IPS-NIHi7 (cell line): ENCODE measurements at regions not wholly inside any gene's neighbourhood (a gene's known extent, or its start where the extent isn't known, plus 50 kb on each side); places are given as distances from the start of the nearest gene placed in this dataset.

Source experiments
- DNase-seq: peaks from one replicate; pipeline ENCODE4 v3.0.0; 2012; ENCODE audit warnings: mixed read lengths; ENCODE audit errors: extremely low spot score

- no peak for DNase-seq
These were observed 98.2 kb downstream of the PDCL3 start for GRCh38 chr2:100660851-100661584.

DNA sequence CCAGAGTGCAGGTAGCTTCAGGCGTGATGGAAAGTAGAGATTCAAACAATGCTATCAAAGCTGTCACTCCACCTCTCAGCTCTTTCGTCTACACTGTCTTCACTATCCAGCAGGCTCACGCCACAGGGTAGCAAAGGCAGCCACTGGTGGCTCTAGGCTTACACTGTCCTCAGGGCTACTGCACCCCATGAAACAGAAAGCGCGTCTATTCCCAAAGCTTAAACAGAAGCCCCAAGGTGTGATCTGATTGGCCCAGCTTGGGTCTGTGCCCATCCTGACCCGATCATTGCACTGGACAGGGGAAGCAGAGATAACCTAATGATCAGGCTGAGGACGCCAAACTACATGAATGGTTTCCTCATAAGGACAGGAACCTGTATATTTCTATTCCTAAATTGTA is 100.1 kb downstream of the PDCL3 start:
- peak; percentile 4 for DNase-seq

DNA sequence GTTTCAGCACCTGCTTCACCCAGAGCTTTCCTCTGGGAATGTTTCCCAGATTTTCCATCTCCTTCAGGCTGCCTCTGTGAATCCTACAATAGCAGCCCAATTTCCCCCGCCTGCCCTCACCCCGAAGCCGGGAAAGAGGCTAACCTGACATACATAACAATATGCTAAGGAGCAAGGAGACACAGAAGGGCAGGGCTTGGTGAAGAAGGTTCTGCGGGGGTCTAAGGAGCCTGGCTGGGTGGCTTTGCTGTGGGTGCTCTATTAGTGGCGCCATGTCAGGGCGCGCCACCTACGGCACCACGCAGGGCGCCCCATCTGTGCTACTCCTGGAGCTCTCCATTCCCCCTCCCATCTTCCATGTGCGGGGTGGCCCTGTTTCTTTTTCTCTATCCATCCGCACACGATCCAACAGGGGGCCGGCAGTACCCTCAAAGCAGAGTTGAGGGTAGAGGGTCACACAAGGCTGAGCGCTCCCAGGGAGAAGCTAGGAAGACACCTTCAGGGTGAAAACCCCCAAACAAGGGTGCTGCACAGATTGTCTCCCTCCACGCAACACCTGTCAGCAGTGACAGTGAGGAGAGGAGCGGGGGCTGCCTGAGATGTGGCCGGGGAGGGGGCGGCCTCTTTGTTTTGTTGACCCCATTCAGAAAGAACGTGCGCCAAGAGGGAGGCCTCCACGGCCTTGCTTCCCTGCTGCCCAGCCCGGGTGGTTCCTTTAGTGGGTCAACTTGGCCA is 101.4 kb downstream of the PDCL3 start:
- DNase-seq, result peak; percentile 5

DNA sequence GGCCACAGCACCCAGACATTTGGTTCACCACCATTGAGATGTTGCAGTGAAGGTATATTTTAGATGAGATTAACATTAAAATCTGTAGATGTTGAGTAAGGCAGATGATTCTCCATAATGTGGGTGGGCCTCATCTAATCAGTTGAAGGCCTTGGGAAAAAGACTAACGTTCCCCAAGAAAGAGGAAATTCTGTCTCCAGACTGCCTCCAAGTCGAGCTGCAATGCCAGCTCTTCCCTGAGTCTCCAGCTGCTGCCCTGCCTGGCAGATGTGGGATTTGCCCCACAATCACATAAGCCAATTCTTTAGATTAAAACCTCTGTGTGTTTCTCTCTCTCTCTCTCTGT is 101.9 kb downstream of the PDCL3 start:
- no peak for DNase-seq

GRCh38 chr2:100666996-100667395 is 104.2 kb downstream of the PDCL3 start:
- no peak for DNase-seq

DNA sequence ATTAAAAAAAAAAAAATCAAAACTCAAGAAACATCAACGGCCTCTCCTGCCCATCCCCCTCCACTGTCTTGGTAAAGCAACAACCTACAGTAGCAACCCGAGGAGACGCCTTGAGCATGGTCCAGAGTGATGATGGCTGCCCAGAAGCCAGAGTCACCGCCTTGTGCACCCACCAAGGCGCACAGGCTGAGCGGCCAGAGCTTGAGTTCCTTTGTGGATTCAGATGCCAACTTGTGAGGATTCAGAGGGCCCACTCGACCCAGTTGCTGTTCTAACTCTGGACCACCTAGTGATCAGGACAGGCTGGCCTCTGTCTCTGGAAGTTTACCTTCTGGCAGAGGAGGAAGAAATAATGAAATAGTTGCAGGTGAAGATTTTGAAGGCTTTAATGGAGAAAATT is 105.0 kb downstream of the PDCL3 start:
- no peak for DNase-seq

GRCh38 chr2:100670232-100670631 is 107.4 kb downstream of the PDCL3 start:
- DNase-seq, result no peak

DNA sequence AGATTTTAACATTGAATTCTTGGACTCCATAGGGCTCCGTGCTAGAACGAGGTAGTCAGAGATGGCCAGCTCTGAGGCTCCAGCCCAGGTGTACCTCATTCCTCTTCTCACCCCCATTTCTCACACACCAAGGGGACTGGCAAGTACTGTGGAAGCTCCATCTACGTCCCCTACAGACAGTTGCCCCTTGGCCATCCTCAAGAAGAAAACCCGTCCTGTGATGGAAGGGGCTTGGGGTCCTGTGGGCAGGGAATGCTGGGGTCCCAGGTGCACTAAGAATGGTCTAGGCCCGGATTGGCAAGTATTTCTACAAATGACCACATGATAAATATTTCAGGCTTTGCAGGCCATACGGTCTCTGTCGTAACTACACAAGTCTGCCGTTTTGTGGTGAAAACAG is 110.3 kb downstream of the PDCL3 start:
- DNase-seq, result peak; percentile 1

GRCh38 chr2:100673691-100674485 is 111.1 kb downstream of the PDCL3 start:
- peak; percentile 7 for DNase-seq

DNA sequence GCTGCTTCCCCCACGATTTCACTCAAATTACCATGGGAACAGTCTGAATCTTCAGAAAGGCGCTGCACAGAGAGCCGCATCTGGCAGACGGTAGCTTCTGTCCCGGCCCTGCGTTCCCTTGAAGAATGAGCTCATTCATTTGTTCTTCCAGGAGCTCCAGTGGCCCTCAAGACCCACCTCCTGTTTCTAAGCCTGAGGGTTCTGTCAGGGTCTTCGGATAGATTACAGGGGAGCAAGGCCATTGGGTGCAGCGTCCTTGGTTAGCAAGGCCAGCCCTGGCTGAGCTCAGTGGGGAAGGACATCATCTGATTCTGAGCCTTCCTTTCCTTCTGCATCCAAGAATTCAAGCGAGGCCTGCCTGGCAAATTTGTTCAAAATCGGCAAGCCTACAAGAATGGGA is 111.9 kb downstream of the PDCL3 start:
- DNase-seq, result peak; percentile 2

DNA sequence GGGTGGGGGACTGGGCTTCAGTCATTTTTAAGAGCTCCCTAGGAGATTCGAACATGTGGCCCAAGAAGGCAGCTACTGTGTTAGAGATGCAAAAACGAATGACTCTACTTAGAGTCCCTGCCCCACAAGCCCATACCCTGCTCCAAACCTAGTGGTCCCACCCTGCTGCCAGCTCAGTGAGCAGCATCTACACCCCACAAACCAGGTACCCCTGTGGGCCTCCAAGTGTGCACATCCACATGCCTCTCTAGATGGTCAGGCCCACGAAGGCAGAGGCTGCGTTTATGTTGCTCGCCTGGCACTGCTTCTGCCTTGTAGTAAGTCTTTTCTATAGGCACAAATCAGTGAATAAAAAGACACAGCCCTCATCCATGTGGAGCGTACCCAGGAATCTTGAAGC is 112.6 kb downstream of the PDCL3 start:
- DNase-seq, result peak; percentile 3

DNA sequence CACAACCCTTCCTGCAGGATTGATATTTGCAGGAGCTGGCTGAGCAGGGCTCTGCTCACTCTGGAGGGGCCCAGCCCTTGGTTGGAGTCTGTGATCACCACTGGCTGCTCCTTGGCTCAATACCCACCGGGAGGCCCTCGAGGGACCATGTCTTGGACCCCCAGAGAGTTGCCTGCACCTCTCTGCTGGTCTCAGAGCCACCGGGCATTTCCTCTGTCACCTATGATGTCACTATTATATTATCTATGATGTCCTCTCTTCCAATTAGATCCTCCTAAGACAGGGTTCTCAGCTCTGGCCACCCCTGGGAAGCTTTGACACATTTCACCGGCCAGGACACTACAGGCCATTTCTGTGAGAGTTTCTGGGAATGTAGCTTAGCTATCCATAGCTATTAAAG is 113.1 kb downstream of the PDCL3 start:
- peak; percentile 4 for DNase-seq

DNA sequence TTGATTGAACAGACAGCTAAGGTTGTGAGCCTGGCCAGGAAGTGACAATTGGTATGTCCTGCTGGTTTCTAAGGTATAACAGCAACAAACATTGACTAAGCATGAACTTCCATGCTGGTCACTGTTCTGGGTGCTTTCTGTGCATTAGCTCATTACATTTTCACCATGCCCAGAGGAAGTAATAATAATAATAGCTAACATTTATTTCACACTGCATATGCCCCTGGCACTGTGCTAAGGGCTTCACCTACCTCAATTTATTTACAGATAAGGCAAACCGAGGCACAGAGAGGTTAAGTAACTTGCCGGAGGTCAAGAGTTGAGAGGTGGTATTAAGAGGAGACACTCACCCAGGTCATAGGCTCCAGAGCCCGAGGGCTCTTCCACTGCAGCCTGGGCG is 113.6 kb downstream of the PDCL3 start:
- DNase-seq, result no peak

GRCh38 chr2:100677611-100678185 is 114.9 kb downstream of the PDCL3 start:
- DNase-seq, result peak; percentile 5

GRCh38 chr2:100679211-100679610 is 116.4 kb downstream of the PDCL3 start:
- peak; percentile 4 for DNase-seq

DNA sequence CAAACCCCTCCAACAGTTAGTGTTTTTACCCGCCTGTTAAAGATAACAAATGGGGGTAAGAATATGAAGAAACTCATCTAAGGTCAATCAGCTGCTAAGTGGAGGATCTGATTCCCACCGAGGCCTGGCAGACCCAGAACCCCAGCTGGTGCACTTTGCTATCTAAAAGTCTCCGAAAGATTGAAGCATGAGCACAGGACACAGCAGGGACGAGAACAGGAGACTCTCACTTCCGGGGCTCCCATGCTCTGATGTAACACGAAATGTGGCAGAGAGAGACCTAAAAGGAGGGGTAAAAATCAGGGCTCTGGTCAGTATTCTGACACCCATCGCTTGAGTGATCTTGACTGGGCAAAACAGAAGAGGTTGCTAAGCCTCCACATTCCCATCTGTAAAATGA is 119.7 kb downstream of the PDCL3 start:
- DNase-seq, result no peak

GRCh38 chr2:100683231-100683630 is 120.4 kb downstream of the PDCL3 start:
- DNase-seq, result no peak

DNA sequence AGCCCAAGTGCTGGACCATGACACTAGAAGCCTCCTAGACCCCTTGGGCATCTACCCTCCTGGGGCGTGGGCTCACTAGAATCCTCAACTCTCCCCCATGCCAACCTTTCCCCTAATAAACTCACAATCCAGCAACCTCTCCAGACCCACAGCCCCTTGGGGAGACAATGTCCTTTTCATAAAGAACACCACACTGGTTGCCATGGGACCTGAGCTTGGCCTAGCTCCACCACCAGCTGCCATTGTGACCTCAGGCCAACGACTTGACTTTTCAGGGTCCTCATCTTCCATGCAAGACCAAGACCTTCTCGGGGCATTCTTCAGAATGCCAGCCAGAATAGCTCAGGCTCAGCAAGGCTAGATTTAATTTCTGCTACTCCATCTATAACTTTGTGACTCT is 128.1 kb upstream of the NPAS2 start:
- DNase-seq, result peak; percentile 2

DNA sequence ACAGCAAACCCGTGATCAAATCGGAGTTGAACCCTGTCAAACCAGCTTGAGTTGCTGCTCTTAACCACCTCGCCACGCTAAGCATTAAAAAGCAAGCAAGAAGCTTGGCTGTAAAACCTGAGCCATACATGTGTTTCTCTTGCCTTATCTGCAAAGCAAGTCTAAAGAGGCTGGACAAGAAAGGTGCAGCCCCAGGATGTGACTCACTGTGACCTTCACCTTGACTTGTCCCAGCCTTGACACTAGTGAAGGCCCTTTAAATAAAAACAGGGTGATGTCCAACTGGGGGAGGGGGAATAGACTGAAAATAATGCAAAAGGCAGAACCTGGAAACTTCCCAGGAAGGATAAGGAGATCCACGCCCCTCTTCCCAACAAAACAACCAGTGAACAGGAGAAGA is 127.6 kb upstream of the NPAS2 start:
- DNase-seq, result peak; percentile 5

GRCh38 chr2:100692906-100693305 is 127.0 kb upstream of the NPAS2 start:
- DNase-seq, result peak; percentile 5

DNA sequence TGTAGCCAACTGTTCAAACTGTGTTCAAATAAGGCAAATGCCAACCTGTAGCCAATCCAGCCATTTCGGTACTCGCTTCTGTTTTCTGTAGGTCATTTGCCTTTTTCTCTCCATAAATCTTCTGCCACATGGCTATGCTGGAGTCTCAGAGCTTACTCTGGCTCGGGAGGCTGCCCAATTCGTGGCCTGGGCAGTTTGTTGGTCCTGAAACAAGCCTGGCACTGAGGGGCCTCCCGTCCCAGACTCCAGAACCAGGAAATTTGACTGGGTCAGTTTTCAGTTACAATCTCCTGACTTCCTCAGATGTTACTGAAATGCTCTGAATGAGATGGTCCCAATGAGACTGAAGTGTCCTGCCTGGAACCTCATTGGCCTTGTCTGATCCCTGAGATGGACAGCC is 120.8 kb upstream of the NPAS2 start:
- DNase-seq, result no peak

- DNase-seq, result peak; percentile 9
These were observed 117.4 kb upstream of the NPAS2 start for GRCh38 chr2:100702438-100703109.
